ENCODE measurements at regions not wholly inside any gene's neighbourhood (a gene's known extent, or its start where the extent isn't known, plus 50 kb on each side); places are given as distances from the start of the nearest gene placed in this dataset.

GRCh38 chr5:112024769-112025168 lies 267.8 kb upstream of the NREP start:
- no peak for DNase-seq

- DNase-seq = no peak
Measured at GRCh38 chr5:112024221-112024620, 267.2 kb upstream of the NREP start.

- DNase-seq = no peak
Measured at GRCh38 chr5:112023766-112024165, 266.8 kb upstream of the NREP start.

GRCh38 chr5:112018846-112019245 lies 261.9 kb upstream of the NREP start:
- DNase-seq = no peak

GRCh38 chr5:112016980-112017379 lies 260.0 kb upstream of the NREP start:
- no peak for DNase-seq

- no peak for DNase-seq
Measured at GRCh38 chr5:112014783-112015395, 257.9 kb upstream of the NREP start.

- no peak for DNase-seq
Measured at GRCh38 chr5:112013660-112014059, 256.7 kb upstream of the NREP start.

- DNase-seq = no peak
Measured at GRCh38 chr5:112012104-112012503, 255.1 kb upstream of the NREP start.

GRCh38 chr5:112010475-112010874 lies 253.5 kb upstream of the NREP start:
- DNase-seq = no peak

- DNase-seq = no peak
Measured at GRCh38 chr5:112006721-112007120, 249.7 kb upstream of the NREP start.

GRCh38 chr5:112005623-112005930 lies 248.6 kb upstream of the NREP start:
- no peak for DNase-seq

- no peak for DNase-seq
Measured at GRCh38 chr5:112004867-112005622, 248.1 kb upstream of the NREP start.

- no peak for DNase-seq
Measured at GRCh38 chr5:112002376-112002775, 245.4 kb upstream of the NREP start.

GRCh38 chr5:111999286-111999685 lies 242.3 kb upstream of the NREP start:
- DNase-seq = no peak

- no peak for DNase-seq
Measured at GRCh38 chr5:111998871-111999270, 241.9 kb upstream of the NREP start.

- DNase-seq = no peak
Measured at GRCh38 chr5:111997711-111998110, 240.7 kb upstream of the NREP start.

GRCh38 chr5:111997308-111997707 lies 240.3 kb upstream of the NREP start:
- DNase-seq = no peak

- no peak for DNase-seq
Measured at GRCh38 chr5:111996574-111996973, 239.6 kb upstream of the NREP start.

- DNase-seq = no peak
Measured at GRCh38 chr5:111995701-111996100, 238.7 kb upstream of the NREP start.

GRCh38 chr5:111993242-111993641 lies 236.2 kb upstream of the NREP start:
- DNase-seq = no peak

- no peak for DNase-seq
Measured at GRCh38 chr5:111984044-111984443, 227.1 kb upstream of the NREP start.

GRCh38 chr5:111983459-111983858 lies 226.5 kb upstream of the NREP start:
- no peak for DNase-seq

- DNase-seq = peak; percentile 62
Measured at GRCh38 chr5:111977436-111977829, 220.4 kb upstream of the NREP start.

- peak; percentile 20 for DNase-seq
Measured at GRCh38 chr5:111976705-111977435, 219.9 kb upstream of the NREP start.

Measured in retina (tissue), 1 donor.